Loucy (cell line): ENCODE measurements at regions not wholly inside any gene's neighbourhood (a gene's known extent, or its start where the extent isn't known, plus 50 kb on each side); places are given as distances from the start of the nearest gene placed in this dataset.

Experiments
- H2AFZ ChIP-seq: fragments of 200-600 bp; sonication (generic); 2 replicates; pipeline ENCODE4 v1.6.0; 2016; ENCODE audit warnings: antibody characterized with exemption, mild to moderate bottlenecking, low read length, moderate library complexity
- H3F3A ChIP-seq: fragments of 200-600 bp; 2 replicates; pipeline ENCODE4 v1.6.0; 2016; ENCODE audit warnings: antibody characterized with exemption, low read depth, mild to moderate bottlenecking
- H3K27me3 ChIP-seq: fragments of 200-600 bp; sonication (generic); 2 replicates; pipeline ENCODE4 v1.6.1; 2014; ENCODE audit warnings: low read length, mild to moderate bottlenecking; ENCODE audit not compliant: insufficient read depth, poor library complexity, severe bottlenecking
- H3K36me3 ChIP-seq: fragments of 200-600 bp; sonication (generic); 2 replicates; pipeline ENCODE4 v1.6.1; 2016; ENCODE audit warnings: low read length; ENCODE audit not compliant: insufficient read depth
- H3K4me1 ChIP-seq: fragments of 200-600 bp; sonication (generic); 2 replicates; pipeline ENCODE4 v1.5.1; 2014; ENCODE audit warnings: low read length, mild to moderate bottlenecking; ENCODE audit not compliant: insufficient read depth, poor library complexity, severe bottlenecking
- H3K4me2 ChIP-seq: fragments of 200-600 bp; sonication (generic); 2 replicates; pipeline ENCODE4 v1.6.0; 2014; ENCODE audit warnings: antibody characterized with exemption, low read length, low read depth, mild to moderate bottlenecking; ENCODE audit not compliant: poor library complexity, severe bottlenecking
- H3K4me3 ChIP-seq: fragments of 200-600 bp; sonication (generic); 2 replicates; pipeline ENCODE4 v1.5.1; 2014; ENCODE audit warnings: low read length, mild to moderate bottlenecking, mixed read lengths; ENCODE audit not compliant: poor library complexity, severe bottlenecking
- H3K79me2 ChIP-seq: fragments of 200-600 bp; sonication (generic); 2 replicates; pipeline ENCODE4 v1.6.1; 2014; ENCODE audit warnings: low read length; ENCODE audit not compliant: insufficient read depth
- H3K9ac ChIP-seq: fragments of 200-600 bp; sonication (generic); 2 replicates; pipeline ENCODE4 v1.6.0; 2014; ENCODE audit warnings: mild to moderate bottlenecking, low read depth, low read length, moderate library complexity; ENCODE audit not compliant: poor library complexity, severe bottlenecking
- H3K9me2 ChIP-seq: fragments of 200-600 bp; sonication (generic); replicated peaks from 2 replicates; pipeline ENCODE4 v1.6.1; 2016; ENCODE audit warnings: low read depth, low read length, mixed read lengths
- H3K9me3 ChIP-seq: fragments of 200-600 bp; sonication (generic); 2 replicates; pipeline ENCODE4 v1.6.1; 2014; ENCODE audit warnings: mild to moderate bottlenecking, antibody characterized with exemption, low read length, low read depth; ENCODE audit not compliant: insufficient read depth
- H4K20me1 ChIP-seq: fragments of 200-600 bp; sonication (generic); 2 replicates; pipeline ENCODE4 v1.6.0; 2014; ENCODE audit warnings: antibody characterized with exemption, low read length, mild to moderate bottlenecking; ENCODE audit not compliant: insufficient read depth, poor library complexity, severe bottlenecking
- CTCF ChIP-seq: fragments of 200-600 bp; sonication (generic); conservative IDR thresholded peaks from 2 replicates; pipeline ENCODE4 v1.5.1; 2014; ENCODE audit warnings: mild to moderate bottlenecking, antibody characterized with exemption, low read length
- EZH2phosphoT487 ChIP-seq: fragments of 200-600 bp; IDR thresholded peaks from 2 replicates; pipeline ENCODE4 v1.6.1; 2018; ENCODE audit warnings: antibody characterized with exemption, mild to moderate bottlenecking, moderate library complexity, borderline replicate concordance

GRCh38 chr16:86802013-86802412, 223.7 kb downstream of the FOXL1 start:
- H3K36me3 ChIP-seq: no peaks in the 10 kb centered on the region
- H3F3A ChIP-seq: no peaks in the 10 kb centered on the region
- TF ChIP-seq EZH2phosphoT487: no peak
- TF ChIP-seq CTCF: no peak
- no peaks in the 10 kb centered on the region for H3K9me2 ChIP-seq
- H2AFZ ChIP-seq: no peak overlapping the region
- no peaks in the 10 kb centered on the region for H3K79me2 ChIP-seq
- H3K9me3 ChIP-seq: no peaks in the 10 kb centered on the region
- no peak overlapping the region for H3K4me3 ChIP-seq
- no peak overlapping the region for H3K4me2 ChIP-seq
- H4K20me1 ChIP-seq: no peaks in the 10 kb centered on the region
- peaks cover 18% of the 10 kb centered on the region for H3K4me1 ChIP-seq
- no peak overlapping the region for H3K9ac ChIP-seq
- no peaks in the 10 kb centered on the region for H3K27me3 ChIP-seq

- no peak overlapping the region for H3K9ac ChIP-seq
- no peaks in the 10 kb centered on the region for H3K9me2 ChIP-seq
- no peaks in the 10 kb centered on the region for H3F3A ChIP-seq
- no peaks in the 10 kb centered on the region for H3K79me2 ChIP-seq
- H3K4me1 ChIP-seq: peaks cover 3% of the 10 kb centered on the region
- H3K27me3 ChIP-seq: no peaks in the 10 kb centered on the region
- H3K9me3 ChIP-seq: no peaks in the 10 kb centered on the region
- TF ChIP-seq CTCF: no peak
- no peak for TF ChIP-seq EZH2phosphoT487
- no peak overlapping the region for H3K4me2 ChIP-seq
- H4K20me1 ChIP-seq: no peaks in the 10 kb centered on the region
- H3K4me3 ChIP-seq: no peak overlapping the region
- no peaks in the 10 kb centered on the region for H3K36me3 ChIP-seq
- no peak overlapping the region for H2AFZ ChIP-seq
These were observed 226.8 kb downstream of the FOXL1 start for GRCh38 chr16:86805188-86805587.

- H3K27me3 ChIP-seq: no peaks in the 10 kb centered on the region
- H3K4me1 ChIP-seq: no peaks in the 10 kb centered on the region
- H3K9me2 ChIP-seq: no peaks in the 10 kb centered on the region
- H3K79me2 ChIP-seq: no peaks in the 10 kb centered on the region
- no peak overlapping the region for H3K9ac ChIP-seq
- H3K9me3 ChIP-seq: no peaks in the 10 kb centered on the region
- no peak overlapping the region for H2AFZ ChIP-seq
- no peaks in the 10 kb centered on the region for H4K20me1 ChIP-seq
- H3K4me3 ChIP-seq: no peak overlapping the region
- H3K36me3 ChIP-seq: no peaks in the 10 kb centered on the region
- H3F3A ChIP-seq: no peaks in the 10 kb centered on the region
- TF ChIP-seq CTCF (no peak), EZH2phosphoT487 (no peak)
- H3K4me2 ChIP-seq: no peak overlapping the region
These were observed 228.0 kb downstream of the FOXL1 start for GRCh38 chr16:86806181-86806837.
